Subcutaneous abdominal adipose tissue (tissue), 5 donors: ENCODE measurements at regions not wholly inside any gene's neighbourhood (a gene's known extent, or its start where the extent isn't known, plus 50 kb on each side); places are given as distances from the start of the nearest gene placed in this dataset.

Experiments used
- H3K27ac ChIP-seq: one replicate; pipeline ENCODE4 v1.7.0; 2013; ENCODE audit warnings: low read depth, mild to moderate bottlenecking, inconsistent platforms, low read length, moderate library complexity
- H3K27me3 ChIP-seq, 5 donors: one replicate each; pipeline ENCODE4 v1.7.0; 2013; ENCODE audit warnings: low read length in 5 of 5, inconsistent platforms in 1 of 5; ENCODE audit not compliant: control insufficient read depth in 5 of 5, insufficient read depth in 4 of 5
- H3K36me3 ChIP-seq, 5 donors: one replicate each; pipeline ENCODE4 v1.7.0; 2013; ENCODE audit warnings: low read length in 5 of 5; ENCODE audit not compliant: control insufficient read depth in 5 of 5, insufficient read depth in 5 of 5
- H3K4me1 ChIP-seq, 5 donors: one replicate each; pipeline ENCODE4 v1.7.0; 2013; ENCODE audit warnings: low read length in 5 of 5, mild to moderate bottlenecking in 3 of 5, moderate library complexity in 1 of 5; ENCODE audit not compliant: control insufficient read depth in 5 of 5, insufficient read depth in 5 of 5
- H3K4me3 ChIP-seq, 5 donors: one replicate each; pipeline ENCODE4 v1.7.0; 2013; ENCODE audit warnings: low read length in 5 of 5, low read depth in 1 of 5
- H3K9ac ChIP-seq, 5 donors: one replicate each; pipeline ENCODE4 v1.7.0; 2013; ENCODE audit warnings: low read length in 5 of 5, mild to moderate bottlenecking in 4 of 5, moderate library complexity in 3 of 5
- H3K9me3 ChIP-seq, 5 donors: one replicate each; pipeline ENCODE4 v1.7.0; 2013; ENCODE audit warnings: low read length in 5 of 5; ENCODE audit not compliant: control insufficient read depth in 5 of 5
- donor health status: healthy.
- donor health status: healthy.
- donor health status: healthy.
- donor health status: healthy.
- donor health status: healthy.

- Histone ChIP-seq H3K9me3 (no peaks in the 10 kb centered on the region), H3K27me3 (no peaks in the 10 kb centered on the region), H3K27ac (no peak overlapping the region), H3K36me3 (no peaks in the 10 kb centered on the region), H3K4me1 (peaks cover 4 to 31% (median 10%) of the 10 kb centered on the region in 5 donors), H3K9ac (no peak overlapping the region), H3K4me3 (no peak overlapping the region)
These were observed 116.3 kb upstream of the CXCR4 start for GRCh38 chr2:136234261-136234660.

DNA sequence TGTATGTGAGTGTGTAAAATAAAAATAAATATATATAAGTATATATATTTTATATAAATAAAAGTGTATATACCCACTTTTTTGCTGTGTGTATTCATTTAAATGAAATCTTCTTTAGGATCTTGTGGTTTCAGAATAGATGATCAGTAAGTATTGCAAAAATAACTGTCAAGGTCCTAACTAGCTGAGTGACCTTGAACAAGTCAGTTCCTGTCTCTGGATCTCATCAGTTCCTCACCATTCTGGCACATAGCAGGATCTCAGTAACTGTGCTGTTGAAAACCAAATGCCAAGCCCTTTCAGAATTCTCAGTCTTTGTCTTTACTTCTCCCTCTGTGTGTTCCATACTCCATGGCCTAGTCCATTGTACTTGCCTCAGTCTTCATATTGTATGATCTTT, 115.3 kb upstream of the CXCR4 start:
- Histone ChIP-seq H3K4me3 (no peak overlapping the region), H3K27ac (no peak overlapping the region), H3K4me1 (peaks cover 0 to 21% (median 1%) of the 10 kb centered on the region in 5 donors), H3K36me3 (no peaks in the 10 kb centered on the region), H3K27me3 (no peaks in the 10 kb centered on the region), H3K9ac (no peak overlapping the region), H3K9me3 (no peaks in the 10 kb centered on the region)

DNA sequence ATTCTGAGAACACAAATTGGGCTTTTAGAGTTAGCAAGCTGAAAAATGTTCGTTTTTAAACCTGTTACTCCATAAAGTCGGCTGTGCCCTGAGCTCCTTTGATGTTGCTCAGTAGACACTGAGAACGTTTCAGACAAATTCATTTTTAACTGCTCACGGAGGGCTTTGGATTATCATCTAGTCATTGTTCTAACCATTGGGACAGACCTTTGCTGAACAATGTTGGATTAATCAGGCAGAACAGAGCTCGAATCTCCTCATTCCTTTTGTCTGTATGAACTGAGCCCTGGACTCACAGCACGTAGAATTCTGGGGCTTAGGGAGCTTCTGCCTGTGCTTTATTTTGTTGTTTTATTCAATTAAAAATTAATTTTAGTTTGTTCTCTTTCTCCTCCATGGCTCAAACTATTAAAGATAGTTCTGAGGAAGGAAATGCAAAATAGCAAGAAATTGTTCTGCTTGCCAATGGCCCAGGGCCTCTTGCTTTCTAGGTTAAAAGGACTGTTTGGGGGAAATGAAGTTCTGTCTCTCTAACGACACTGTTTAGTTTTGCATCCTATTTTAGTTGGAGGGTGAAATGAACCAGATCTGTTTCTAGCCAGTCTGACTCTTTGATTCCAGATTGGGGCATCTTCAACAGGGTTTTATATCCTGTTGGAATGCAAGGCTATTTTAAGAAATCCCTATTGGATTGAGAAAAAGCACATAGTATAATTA, 114.7 kb upstream of the CXCR4 start:
- H3K4me3 ChIP-seq, result no peak overlapping the region
- H3K27ac ChIP-seq, result no peak overlapping the region
- H3K9ac ChIP-seq, result no peak overlapping the region
- H3K4me1 ChIP-seq, result peaks cover 0 to 17% (median 0%) of the 10 kb centered on the region in 5 donors
- H3K9me3 ChIP-seq, result no peaks in the 10 kb centered on the region
- H3K36me3 ChIP-seq, result no peaks in the 10 kb centered on the region
- H3K27me3 ChIP-seq, result no peaks in the 10 kb centered on the region

- H3K27ac ChIP-seq, result no peak overlapping the region
- no peaks in the 10 kb centered on the region for H3K9me3 ChIP-seq
- H3K36me3 ChIP-seq, result no peaks in the 10 kb centered on the region
- peaks cover 0 to 14% (median 0%) of the 10 kb centered on the region in 5 donors for H3K4me1 ChIP-seq
- no peak overlapping the region for H3K4me3 ChIP-seq
- no peak overlapping the region for H3K9ac ChIP-seq
- H3K27me3 ChIP-seq, result no peaks in the 10 kb centered on the region
These were observed 112.5 kb upstream of the CXCR4 start for GRCh38 chr2:136230464-136230863.

DNA sequence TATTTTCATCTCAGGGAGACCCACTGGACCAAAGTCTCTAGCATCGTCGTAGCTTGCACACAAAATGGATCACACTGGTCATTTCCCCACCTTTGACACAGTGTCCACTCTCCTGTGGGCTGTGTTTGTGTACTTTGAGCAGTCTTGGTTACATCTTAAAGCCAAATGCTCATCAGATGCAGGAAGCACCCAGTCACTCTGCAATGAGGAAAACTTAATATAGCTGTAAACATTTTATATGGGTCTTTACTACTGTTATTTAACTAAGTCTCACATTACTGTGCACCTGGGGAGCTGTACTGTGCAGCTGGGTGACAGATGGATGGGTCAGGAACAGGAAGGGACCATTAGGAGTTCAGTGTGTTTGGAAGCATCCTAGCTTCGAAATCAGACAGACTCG, 109.0 kb upstream of the CXCR4 start:
- H3K4me3 ChIP-seq, result no peak overlapping the region
- H3K4me1 ChIP-seq, result peaks cover 0 to 8% (median 0%) of the 10 kb centered on the region in 5 donors
- no peaks in the 10 kb centered on the region for H3K9me3 ChIP-seq
- no peak overlapping the region for H3K9ac ChIP-seq
- no peak overlapping the region for H3K27ac ChIP-seq
- no peaks in the 10 kb centered on the region for H3K27me3 ChIP-seq
- H3K36me3 ChIP-seq, result no peaks in the 10 kb centered on the region

DNA sequence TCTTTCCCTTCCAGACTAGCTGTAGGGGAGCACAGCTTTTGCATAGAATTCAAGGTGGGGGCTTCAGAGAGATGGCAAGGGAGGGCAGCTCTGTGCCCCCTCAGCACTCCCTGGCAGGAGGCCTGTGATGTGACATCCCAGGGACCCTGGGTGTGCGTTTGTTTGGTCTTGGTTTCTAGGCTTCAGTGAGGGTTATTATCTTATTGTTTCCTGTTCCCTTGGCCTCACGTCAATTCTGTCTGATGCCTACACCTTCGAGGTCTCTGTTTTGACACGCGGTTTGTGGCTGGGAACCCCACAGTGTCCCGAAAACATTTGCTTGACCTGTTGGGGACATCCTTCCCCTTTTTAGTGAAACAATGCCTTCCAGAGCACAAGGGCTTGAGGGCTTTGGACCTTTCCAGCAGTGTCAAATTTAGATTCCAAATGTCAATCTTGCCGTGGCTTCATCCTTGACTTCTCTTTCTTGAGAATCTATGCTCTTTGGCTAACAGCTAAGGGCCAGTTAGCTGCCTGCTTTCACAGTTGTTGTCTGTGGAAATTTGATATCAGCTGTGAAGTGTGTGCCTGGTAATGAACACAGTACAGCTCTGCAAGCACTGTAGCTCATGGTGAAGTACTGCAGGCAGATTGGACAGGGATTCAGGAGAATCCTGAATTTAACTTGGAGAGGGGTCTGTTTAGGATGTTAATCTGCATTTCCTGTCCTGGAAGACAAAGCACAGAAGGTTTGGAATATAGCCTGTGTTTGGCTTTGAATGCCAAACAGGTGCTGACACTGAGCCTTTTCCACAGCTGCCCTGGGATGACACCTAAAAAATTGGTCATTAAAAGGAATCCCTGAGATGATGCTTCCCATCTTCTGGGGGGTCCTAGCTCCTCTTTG, 108.2 kb upstream of the CXCR4 start:
- Histone ChIP-seq H3K27ac (no peak overlapping the region), H3K4me3 (no peak overlapping the region), H3K27me3 (no peaks in the 10 kb centered on the region), H3K9me3 (no peaks in the 10 kb centered on the region), H3K4me1 (peaks cover 0 to 7% (median 0%) of the 10 kb centered on the region in 5 donors), H3K36me3 (no peaks in the 10 kb centered on the region), H3K9ac (no peak overlapping the region)

GRCh38 chr2:136223274-136223673, 105.3 kb upstream of the CXCR4 start:
- peaks cover 0 to 14% (median 9%) of the 10 kb centered on the region in 5 donors for H3K4me1 ChIP-seq
- H3K4me3 ChIP-seq, result no peak overlapping the region
- H3K9ac ChIP-seq, result no peak overlapping the region
- no peak overlapping the region for H3K27ac ChIP-seq
- no peaks in the 10 kb centered on the region for H3K9me3 ChIP-seq
- no peaks in the 10 kb centered on the region for H3K27me3 ChIP-seq
- no peaks in the 10 kb centered on the region for H3K36me3 ChIP-seq

GRCh38 chr2:136222862-136223261, 104.9 kb upstream of the CXCR4 start:
- no peaks in the 10 kb centered on the region for H3K27me3 ChIP-seq
- H3K4me3 ChIP-seq, result no peak overlapping the region

DNA sequence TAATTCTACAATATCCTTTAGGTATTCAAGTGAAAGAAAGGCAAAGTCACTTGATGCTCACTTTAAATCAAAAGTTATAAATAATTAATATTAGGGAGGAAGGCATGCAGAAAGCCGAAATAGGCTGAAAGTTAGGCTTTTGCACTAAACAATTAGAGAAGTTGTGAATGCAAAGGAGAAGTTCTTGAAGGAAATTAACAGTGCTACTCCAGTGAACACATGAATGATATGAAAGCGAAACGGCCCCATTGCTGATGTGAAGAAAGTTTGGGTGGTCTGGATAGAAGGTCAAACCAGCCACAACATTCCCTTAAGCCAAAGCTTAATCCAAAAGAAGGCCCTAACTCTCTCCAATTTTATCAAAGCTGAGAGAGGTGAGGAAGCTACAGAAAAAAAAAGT, 103.1 kb upstream of the CXCR4 start:
- Histone ChIP-seq H3K9ac (no peak overlapping the region), H3K27me3 (no peaks in the 10 kb centered on the region), H3K4me3 (no peak overlapping the region), H3K27ac (no peak overlapping the region), H3K9me3 (no peaks in the 10 kb centered on the region), H3K4me1 (peaks cover 0 to 10% (median 6%) of the 10 kb centered on the region in 5 donors), H3K36me3 (no peaks in the 10 kb centered on the region)

More at GRCh38 chr2:136222862-136223261, 104.9 kb upstream of the CXCR4 start:
- no peaks in the 10 kb centered on the region for H3K9me3 ChIP-seq
- peaks cover 0 to 14% (median 9%) of the 10 kb centered on the region in 5 donors for H3K4me1 ChIP-seq
- no peak overlapping the region for H3K27ac ChIP-seq
- no peak overlapping the region for H3K9ac ChIP-seq
- H3K36me3 ChIP-seq, result no peaks in the 10 kb centered on the region

DNA sequence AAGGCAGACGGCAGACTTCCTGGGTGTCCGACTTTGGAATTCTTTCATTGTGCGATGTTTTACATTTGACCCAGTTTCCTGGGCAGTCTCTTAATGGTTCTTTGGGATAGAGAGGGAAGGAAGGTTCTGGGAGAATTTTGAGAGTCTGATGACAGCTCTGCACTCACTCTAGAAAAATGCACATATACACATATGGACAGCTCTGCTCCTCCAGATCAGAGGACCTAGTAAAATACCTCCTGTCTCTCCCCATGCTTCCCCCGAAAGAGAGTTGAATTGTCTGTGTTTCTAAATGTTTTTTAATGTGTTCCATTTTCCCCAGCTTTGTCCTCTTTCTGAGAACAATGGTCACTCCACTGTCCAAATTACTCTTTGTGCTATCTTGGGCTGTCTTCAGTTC, 102.0 kb upstream of the CXCR4 start:
- Histone ChIP-seq H3K4me3 (no peak overlapping the region), H3K4me1 (peaks cover 0 to 9% (median 6%) of the 10 kb centered on the region in 5 donors), H3K27ac (no peak overlapping the region), H3K9me3 (no peaks in the 10 kb centered on the region), H3K36me3 (no peaks in the 10 kb centered on the region), H3K27me3 (no peaks in the 10 kb centered on the region), H3K9ac (no peak overlapping the region)
